B cell (primary cell): ENCODE measurements at regions not wholly inside any gene's neighbourhood (a gene's known extent, or its start where the extent isn't known, plus 50 kb on each side); places are given as distances from the start of the nearest gene placed in this dataset.

Experiments
- ATAC-seq: fragments of 200-7000 bp; cut with Tn5 transposase; one replicate; pipeline ENCODE4 v1.10.0; 2021; ENCODE audit warnings: low read depth, mild to moderate bottlenecking, moderate number of reproducible peaks, moderate library complexity
- CTCF ChIA-PET: fragments of 350-600 bp; sonication (Branson Sonifier 250); formaldehyde crosslinking; loops from one replicate; lab custom pipeline; 2021; ENCODE audit warnings: antibody characterized with exemption, inconsistent platforms; lab: Charles Lee
- POLR2A ChIA-PET: fragments of 350-600 bp; sonication (Branson Sonifier 250); formaldehyde crosslinking; loops from one replicate; lab custom pipeline; 2021; ENCODE audit warnings: antibody characterized with exemption; lab: Charles Lee
- DNase-seq: peaks from one replicate; pipeline ENCODE4 v3.0.0; 2013
- H2AFZ ChIP-seq: 2 replicates; pipeline ENCODE4 v1.6.1; 2012; ENCODE audit warnings: mild to moderate bottlenecking, low read depth, low read length; ENCODE audit not compliant: insufficient read depth, poor library complexity, severe bottlenecking
- H3K27ac ChIP-seq, 2 donors: 1 replicate in 1 of 2; 2 replicates in 1 of 2; pipeline ENCODE4 v1.5.1; 2012 to 2013; ENCODE audit warnings: low read length in 2 of 2, mild to moderate bottlenecking in 2 of 2, moderate library complexity in 1 of 2
- H3K27me3 ChIP-seq, 4 experiments: fragments of 200-600 bp in 1 of 4; sonication (generic) in 1 of 4; replicated peaks in 1 of 4; 1 replicate in 2 of 4; 2 replicates in 2 of 4; pipeline versions ENCODE4 v1.6.1 to v1.7.0; 2013 to 2016; ENCODE audit warnings: low read length in 3 of 4, mild to moderate bottlenecking in 2 of 4, mixed read lengths in 1 of 4, moderate library complexity in 1 of 4; ENCODE audit not compliant: insufficient read depth in 4 of 4, control insufficient read depth in 3 of 4; ENCODE audit errors: control extremely low read depth in 1 of 4
- H3K36me3 ChIP-seq, 2 experiments: replicated peaks in 1 of 2; 1 replicate in 1 of 2; 2 replicates in 1 of 2; pipeline versions ENCODE4 v1.6.1 to v1.7.1; 2013; ENCODE audit warnings: low read length in 1 of 2; ENCODE audit not compliant: insufficient read depth in 2 of 2, control insufficient read depth in 1 of 2; ENCODE audit errors: control extremely low read depth in 1 of 2, extremely low read depth in 1 of 2
- H3K4me1 ChIP-seq, 2 donors: fragments of 200-600 bp in 1 of 2; sonication (generic) in 1 of 2; 1 replicate in 1 of 2; 2 replicates in 1 of 2; pipeline versions ENCODE4 v1.5.1 to v1.6.1; 2013 to 2017; ENCODE audit warnings: low read length in 2 of 2; ENCODE audit not compliant: control insufficient read depth in 2 of 2, insufficient read depth in 2 of 2
- H3K4me2 ChIP-seq: replicated peaks from 2 replicates; pipeline ENCODE3; 2012; ENCODE audit warnings: mild to moderate bottlenecking, low read depth, low read length; ENCODE audit not compliant: poor library complexity, severe bottlenecking
- H3K4me3 ChIP-seq, 5 experiments: fragments of 200-600 bp in 1 of 5; sonication (generic) in 1 of 5; 1 replicate in 3 of 5; 2 replicates in 2 of 5; pipeline versions ENCODE4 v1.5.1 to v1.7.0; 2011 to 2016; ENCODE audit warnings: low read length in 4 of 5, mild to moderate bottlenecking in 4 of 5, low read depth in 2 of 5, control low read depth in 1 of 5, moderate library complexity in 1 of 5; ENCODE audit not compliant: insufficient read depth in 1 of 5; ENCODE audit errors: control extremely low read depth in 1 of 5, extremely low read depth in 1 of 5
- H3K79me2 ChIP-seq: fragments of 200-600 bp; sonication (generic); one replicate; pipeline ENCODE4 v1.6.0; 2016; ENCODE audit warnings: low read length; ENCODE audit not compliant: control insufficient read depth, insufficient read depth
- H3K9ac ChIP-seq: fragments of 200-600 bp; sonication (generic); 2 replicates; pipeline ENCODE4 v1.6.1; 2017; ENCODE audit warnings: mild to moderate bottlenecking, low read length, moderate library complexity
- H3K9me3 ChIP-seq, 3 donors: one replicate each; pipeline versions ENCODE4 v1.6.1 to v1.7.1; 2013; ENCODE audit warnings: low read length in 2 of 3; ENCODE audit not compliant: control insufficient read depth in 2 of 3, insufficient read depth in 1 of 3; ENCODE audit errors: control extremely low read depth in 1 of 3
- H4K20me1 ChIP-seq: 2 replicates; pipeline ENCODE4 v1.6.0; 2012; ENCODE audit warnings: mild to moderate bottlenecking, low read length; ENCODE audit not compliant: insufficient read depth, control insufficient read depth, poor library complexity, severe bottlenecking
- H3K27ac Mint-ChIP-seq: one replicate; pipeline ENCODE4 v1.8.0; 2021; ENCODE audit warnings: mixed read lengths
- H3K27me3 Mint-ChIP-seq: one replicate; pipeline ENCODE4 v1.8.0; 2021; ENCODE audit warnings: mixed read lengths
- H3K4me1 Mint-ChIP-seq: one replicate; pipeline ENCODE4 v1.8.0; 2021; ENCODE audit warnings: mixed read lengths
- H3K4me3 Mint-ChIP-seq: one replicate; pipeline ENCODE4 v1.8.0; 2021; ENCODE audit warnings: mixed read lengths
- H3K9me3 Mint-ChIP-seq: one replicate; pipeline ENCODE4 v1.8.0; 2022; ENCODE audit warnings: mixed read lengths; ENCODE audit not compliant: insufficient read depth
- CTCF ChIP-seq: fragments of 200-600 bp; IDR thresholded peaks from one replicate; pipeline ENCODE4 v1.8.0; 2022; ENCODE audit warnings: antibody characterized with exemption, mild to moderate bottlenecking
- EZH2 ChIP-seq: IDR thresholded peaks from 2 replicates; pipeline ENCODE4 v1.6.1; 2012; ENCODE audit warnings: borderline replicate concordance, low read depth, mild to moderate bottlenecking, moderate library complexity, low read length; ENCODE audit not compliant: insufficient read depth, poor library complexity, severe bottlenecking
- WGBS: methylation state at CpG from one replicate; pipeline ENCODE4 v1.1.5; 2013; ENCODE audit warnings: missing lambda C conversion rate; ENCODE audit not compliant: insufficient coverage; 5-methylcytosine and 5-hydroxymethylcytosine counted together
- intact Hi-C: fragments of 100-400 bp; cut with micrococcal nuclease; formaldehyde crosslinking; loops from one replicate; pipeline ENCODE4 v1.10.0; 2022

DNA sequence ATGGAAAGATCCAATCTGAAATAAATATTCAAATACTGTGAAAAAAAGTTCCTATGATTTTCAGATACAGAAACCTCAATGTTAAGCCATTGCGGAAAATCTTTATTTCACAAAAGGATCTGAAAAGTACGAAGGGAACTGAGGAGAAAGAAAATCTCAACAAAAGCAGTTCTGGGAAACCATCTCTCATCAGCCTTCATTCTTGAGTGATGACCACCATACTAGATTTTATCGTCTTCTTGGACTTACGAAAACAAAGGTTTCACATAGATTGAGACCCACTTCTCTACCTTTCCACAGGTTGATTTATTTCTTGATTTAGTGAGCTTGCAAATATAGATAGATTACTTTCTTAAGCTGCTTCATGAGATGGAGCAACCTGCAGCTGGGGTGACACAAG, 293.4 kb upstream of the LYZL1 start:
- Histone ChIP-seq H3K4me2 (no peak overlapping the region), H3K9me3 (no peaks in the 10 kb centered on the region), H3K4me3 (no peak overlapping the region), H3K36me3 (no peaks in the 10 kb centered on the region), H3K27ac (no peak overlapping the region), H4K20me1 (no peaks in the 10 kb centered on the region), H2AFZ (no peak overlapping the region), H3K4me1 (no peaks in the 10 kb centered on the region), H3K79me2 (no peaks in the 10 kb centered on the region), H3K9ac (no peak overlapping the region), H3K27me3 (no peaks in the 10 kb centered on the region)
- intact Hi-C loops: no loop called here
- 100% methylated on average over 1 of the region's 4 CpGs for WGBS
- Mint-ChIP-seq H3K4me3 (no peak overlapping the region), H3K27me3 (no peaks in the 10 kb centered on the region), H3K9me3 (no peaks in the 10 kb centered on the region), H3K27ac (no peak overlapping the region), H3K4me1 (no peaks in the 10 kb centered on the region)
- ChIA-PET POLR2A (no interaction called here), CTCF (no interaction called here)
- TF ChIP-seq EZH2 (no peak), CTCF (no peak)
- DNase-seq (no peak), ATAC-seq (no peak)

- no peak for ATAC-seq
- no peaks in the 10 kb centered on the region for H3K4me1 ChIP-seq
- DNase-seq: no peak
- no peak overlapping the region for H3K4me3 ChIP-seq
- H3K27ac ChIP-seq: no peak overlapping the region
- no peak for TF ChIP-seq EZH2
- no peak for TF ChIP-seq CTCF
- WGBS: no CpG with 5 or more reads among the region's 6 CpGs
- H3K27me3 ChIP-seq: no peaks in the 10 kb centered on the region
- H3K36me3 ChIP-seq: no peaks in the 10 kb centered on the region
- Mint-ChIP-seq H3K4me3 (no peak overlapping the region), H3K27ac (no peak overlapping the region), H3K4me1 (no peaks in the 10 kb centered on the region), H3K27me3 (no peaks in the 10 kb centered on the region), H3K9me3 (no peaks in the 10 kb centered on the region)
- no peak overlapping the region for H2AFZ ChIP-seq
- no peak overlapping the region for H3K9ac ChIP-seq
- no peaks in the 10 kb centered on the region for H3K79me2 ChIP-seq
- CTCF ChIA-PET: no interaction called here
- H3K4me2 ChIP-seq: no peak overlapping the region
- intact Hi-C loops: no loop called here
- POLR2A ChIA-PET: no interaction called here
- no peaks in the 10 kb centered on the region for H3K9me3 ChIP-seq
- no peaks in the 10 kb centered on the region for H4K20me1 ChIP-seq
Measured at GRCh38 chr10:28996345-28996744, 292.5 kb upstream of the LYZL1 start.
